ENCODE measurements at regions not wholly inside any gene's neighbourhood (a gene's known extent, or its start where the extent isn't known, plus 50 kb on each side); places are given as distances from the start of the nearest gene placed in this dataset.
"Not testable (repeated sequence)": the region's sequence is repeated elsewhere in the genome, so short reads cannot be mapped to it uniquely, and the experiment has no call there.

DNA sequence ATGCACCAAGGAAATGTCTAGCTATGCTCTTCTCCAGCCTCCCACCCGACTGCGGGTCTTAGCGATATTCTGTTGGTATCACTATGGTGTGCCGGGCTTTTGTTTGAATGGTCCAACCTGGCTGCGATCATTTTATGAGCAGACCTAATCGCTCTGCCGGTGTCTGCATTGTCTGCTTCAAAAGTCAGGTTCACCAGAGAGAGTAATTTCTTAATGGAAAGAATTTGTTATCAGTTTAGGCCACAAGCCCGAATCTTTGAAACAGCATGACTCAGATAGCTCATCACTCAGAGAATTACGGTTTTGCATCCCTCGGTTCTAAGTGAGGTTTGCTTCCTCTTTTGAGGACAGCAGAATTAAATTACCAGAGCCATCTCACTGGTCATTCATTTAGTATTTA is 521.0 kb upstream of the ARID1B start:
- H3K4me3 Mint-ChIP-seq, result no peak overlapping the region
- peaks cover 0 to 3% of the 10 kb centered on the region in 2 donors for H3K27me3 Mint-ChIP-seq
- H3K9me3 Mint-ChIP-seq, result peaks cover 3% of the 10 kb centered on the region in 2 donors
- no peak overlapping the region for H3K27ac Mint-ChIP-seq
- ATAC-seq (replicated peaks), result peak; percentile 77 to 95
- peaks cover 4 to 7% of the 10 kb centered on the region in 2 donors for H3K36me3 Mint-ChIP-seq
- no peak for DNase-seq
- H3K4me1 Mint-ChIP-seq, result peaks cover 12 to 22% of the 10 kb centered on the region in 2 donors

DNA sequence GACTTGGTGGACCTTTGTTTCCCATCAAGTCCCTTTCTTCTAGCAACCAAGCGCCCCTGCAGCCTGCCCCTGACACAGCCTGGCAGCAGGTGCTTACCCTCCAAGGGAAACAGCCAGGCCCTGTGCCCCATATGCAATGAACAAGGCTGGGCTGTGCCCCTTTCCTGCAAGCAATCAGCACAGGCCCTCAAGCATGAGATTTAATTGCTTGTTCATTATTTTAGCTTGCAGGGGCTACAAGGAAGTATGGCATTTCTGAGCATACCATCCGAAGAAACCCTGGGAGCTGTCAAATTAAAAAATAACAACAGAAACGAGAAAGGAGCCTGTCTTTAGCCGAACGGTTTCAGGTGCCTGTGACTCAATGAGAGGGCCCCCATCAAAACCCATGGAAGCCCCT is 522.9 kb upstream of the ARID1B start:
- ATAC-seq (replicated peaks) (no peak), DNase-seq (no peak)
- Mint-ChIP-seq H3K36me3 (peaks cover 4 to 10% of the 10 kb centered on the region in 2 donors), H3K27ac (no peak overlapping the region), H3K4me3 (no peak overlapping the region), H3K4me1 (peaks cover 18 to 32% of the 10 kb centered on the region in 2 donors), H3K27me3 (peaks cover 0 to 3% of the 10 kb centered on the region in 2 donors), H3K9me3 (peaks cover 5 to 6% of the 10 kb centered on the region in 2 donors)

DNA sequence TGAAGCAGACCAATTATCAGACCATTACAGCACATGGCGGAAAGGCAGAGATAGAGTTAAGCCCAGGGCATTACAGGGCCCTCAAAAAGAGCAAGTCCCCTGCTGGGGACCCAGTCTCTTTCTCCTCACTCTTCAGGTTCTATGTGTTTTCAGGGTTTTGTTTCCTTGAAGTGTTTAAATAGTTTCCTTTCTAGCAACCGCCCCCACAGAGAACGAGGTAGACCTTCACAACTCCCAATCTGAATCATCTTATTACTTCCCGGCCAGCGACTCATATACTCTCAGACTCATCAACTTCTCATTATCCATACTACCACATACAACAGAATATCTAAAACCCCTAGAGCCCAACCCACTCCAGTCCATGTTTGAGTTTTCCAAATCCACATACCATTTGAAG is 526.6 kb upstream of the ARID1B start:
- Mint-ChIP-seq H3K4me3 (no peak overlapping the region), H3K27me3 (peaks cover 0 to 3% of the 10 kb centered on the region in 2 donors), H3K4me1 (peaks cover 11 to 15% of the 10 kb centered on the region in 2 donors), H3K36me3 (peaks cover 2 to 10% of the 10 kb centered on the region in 2 donors), H3K9me3 (peaks cover 3 to 6% of the 10 kb centered on the region in 2 donors), H3K27ac (no peak overlapping the region)
- peak; percentile 86 to 94 for ATAC-seq (replicated peaks)
- DNase-seq, result peak; percentile 17

DNA sequence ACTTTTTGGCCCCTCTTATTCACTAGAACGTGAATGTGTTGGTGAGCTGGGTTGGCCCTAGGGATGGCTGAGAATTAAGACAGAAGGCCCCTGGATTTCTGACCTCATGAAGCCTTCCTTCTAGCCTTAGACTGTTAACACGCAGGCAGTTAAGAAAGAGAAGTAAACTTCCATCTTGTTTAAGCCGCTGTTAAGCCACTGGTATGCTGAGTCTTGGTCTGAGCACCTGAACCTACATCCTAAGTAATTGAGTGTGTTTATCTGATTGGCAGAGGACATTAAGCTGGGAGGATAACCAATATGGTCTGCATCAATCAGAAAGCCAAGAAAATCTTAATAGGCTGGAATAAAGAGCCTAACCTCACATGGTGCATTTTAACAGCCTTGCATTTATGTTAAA is 535.0 kb upstream of the ARID1B start:
- Mint-ChIP-seq H3K27ac (no peak overlapping the region), H3K4me1 (peaks cover 4 to 7% of the 10 kb centered on the region in 2 donors), H3K4me3 (no peak overlapping the region), H3K9me3 (no peaks in the 10 kb centered on the region), H3K27me3 (no peaks in the 10 kb centered on the region), H3K36me3 (no peaks in the 10 kb centered on the region)
- ATAC-seq (replicated peaks) (no peak), DNase-seq (no peak)

DNA sequence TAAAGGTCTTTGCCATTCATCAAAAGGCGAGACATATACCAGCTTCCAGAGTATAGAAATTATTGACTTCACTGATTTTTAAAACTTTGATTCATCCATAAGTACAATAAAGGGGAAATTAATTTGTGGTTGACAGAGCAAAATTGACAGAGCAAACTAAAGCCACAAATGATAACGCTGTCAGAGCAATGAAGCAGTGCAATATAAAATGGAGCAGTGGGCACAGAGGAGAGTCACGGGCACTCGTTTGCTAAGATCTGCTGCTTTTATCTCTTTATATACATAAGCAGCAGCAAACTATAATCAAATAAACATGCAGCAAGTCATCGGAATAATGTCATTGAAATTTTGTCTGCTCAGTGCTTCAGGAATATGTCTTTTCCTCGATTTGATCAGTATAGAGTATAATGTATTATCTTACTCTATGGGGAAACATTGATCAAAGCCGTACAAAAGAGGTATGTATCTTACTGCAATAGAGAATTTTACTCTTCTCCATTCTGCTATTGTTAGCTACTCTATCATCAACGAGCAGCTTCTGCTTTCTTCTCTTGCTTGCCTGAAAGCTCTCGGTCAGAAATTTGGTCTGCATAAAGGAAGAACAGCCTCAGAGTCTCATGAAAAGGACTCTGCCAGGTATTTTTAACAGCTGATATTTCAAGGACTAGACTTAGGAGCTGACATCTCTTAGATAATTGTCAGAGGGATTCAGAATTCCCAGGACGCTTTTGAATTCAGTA is 546.0 kb upstream of the ARID1B start:
- Mint-ChIP-seq H3K27ac (no peak overlapping the region), H3K4me3 (peak overlapping the region in 1 of 2 donors; percentile 7), H3K27me3 (peaks cover 0 to 3% of the 10 kb centered on the region in 2 donors), H3K4me1 (peaks cover 10 to 13% of the 10 kb centered on the region in 2 donors), H3K9me3 (peaks cover 0 to 5% of the 10 kb centered on the region in 2 donors), H3K36me3 (no peaks in the 10 kb centered on the region)
- DNase-seq, result no peak
- ATAC-seq (replicated peaks), result peak; percentile 34 to 38

DNA sequence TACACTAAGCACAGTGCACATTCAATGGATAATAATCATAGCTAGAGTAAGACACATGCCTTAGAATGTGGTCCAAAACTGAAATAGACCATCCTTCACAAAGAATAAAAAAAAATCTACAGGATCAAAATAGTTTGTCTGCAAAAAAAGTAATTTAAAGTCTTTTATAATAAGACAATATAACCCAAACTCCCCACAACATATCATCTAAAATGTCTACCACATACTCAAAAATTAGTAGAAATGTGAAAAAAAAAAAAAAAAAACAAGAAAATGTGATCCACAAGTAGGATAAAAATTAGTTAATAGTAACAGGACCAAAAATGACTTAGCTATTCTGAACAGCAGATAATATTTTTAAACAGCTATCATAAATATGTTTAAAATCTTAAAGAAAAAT is 557.2 kb upstream of the ARID1B start:
- no peak overlapping the region for H3K27ac Mint-ChIP-seq
- H3K4me1 Mint-ChIP-seq, result peaks cover 0 to 7% of the 10 kb centered on the region in 2 donors
- DNase-seq (no peak), ATAC-seq (replicated peaks) (no peak)
- H3K9me3 Mint-ChIP-seq, result peaks cover 6 to 13% of the 10 kb centered on the region in 2 donors
- no peaks in the 10 kb centered on the region for H3K27me3 Mint-ChIP-seq
- H3K4me3 Mint-ChIP-seq, result no peak overlapping the region
- H3K36me3 Mint-ChIP-seq, result peaks cover 6 to 8% of the 10 kb centered on the region in 2 donors

DNA sequence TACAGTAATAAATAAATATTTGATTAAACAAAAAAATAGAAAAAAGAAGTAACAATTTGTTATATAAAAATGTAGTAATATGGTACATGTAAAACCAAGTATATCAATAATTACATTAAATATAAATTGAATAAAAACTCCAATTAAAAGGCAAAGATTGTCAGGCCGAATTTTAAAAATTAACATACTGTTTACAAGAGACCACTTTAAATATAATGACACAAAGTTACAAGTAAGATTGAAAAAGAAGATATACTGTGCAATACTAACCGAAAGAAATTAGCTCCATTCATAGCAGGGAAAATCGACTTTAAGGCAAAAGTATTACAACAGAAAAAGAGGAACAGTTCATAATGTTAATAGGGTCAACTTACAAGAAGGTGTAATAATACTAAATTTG is 571.5 kb upstream of the ARID1B start:
- peaks cover 14 to 16% of the 10 kb centered on the region in 2 donors for H3K9me3 Mint-ChIP-seq
- ATAC-seq (replicated peaks) (no peak), DNase-seq (no peak)
- H3K27me3 Mint-ChIP-seq, result no peaks in the 10 kb centered on the region
- H3K4me1 Mint-ChIP-seq, result no peaks in the 10 kb centered on the region
- H3K36me3 Mint-ChIP-seq, result peaks cover 0 to 8% of the 10 kb centered on the region in 2 donors
- H3K4me3 Mint-ChIP-seq, result no peak overlapping the region
- no peak overlapping the region for H3K27ac Mint-ChIP-seq

DNA sequence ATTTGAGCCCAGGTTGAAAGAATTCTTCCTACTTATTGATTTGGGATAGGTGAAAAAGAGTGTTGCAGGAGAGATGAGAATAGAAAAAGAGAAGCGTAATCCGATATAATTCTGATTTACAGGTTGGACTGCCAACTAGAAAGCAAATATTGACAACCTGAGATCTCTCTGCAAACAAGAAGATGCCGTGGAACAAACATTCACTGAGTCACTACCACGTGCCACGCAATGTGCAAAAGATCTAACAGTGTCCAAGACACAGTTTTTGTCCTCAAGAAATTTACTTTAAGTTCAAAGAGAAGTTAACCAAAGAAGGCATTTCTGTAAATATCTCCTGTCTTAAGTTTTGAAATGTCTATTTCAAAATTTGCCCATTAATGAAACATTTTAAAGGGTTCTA is 578.0 kb upstream of the ARID1B start:
- peaks cover 9 to 10% of the 10 kb centered on the region in 2 donors for H3K4me1 Mint-ChIP-seq
- H3K27me3 Mint-ChIP-seq, result no peaks in the 10 kb centered on the region
- ATAC-seq (replicated peaks) (no peak), DNase-seq (no peak)
- no peak overlapping the region for H3K27ac Mint-ChIP-seq
- H3K9me3 Mint-ChIP-seq, result peaks cover 4 to 5% of the 10 kb centered on the region in 2 donors
- no peaks in the 10 kb centered on the region for H3K36me3 Mint-ChIP-seq
- no peak overlapping the region for H3K4me3 Mint-ChIP-seq

DNA sequence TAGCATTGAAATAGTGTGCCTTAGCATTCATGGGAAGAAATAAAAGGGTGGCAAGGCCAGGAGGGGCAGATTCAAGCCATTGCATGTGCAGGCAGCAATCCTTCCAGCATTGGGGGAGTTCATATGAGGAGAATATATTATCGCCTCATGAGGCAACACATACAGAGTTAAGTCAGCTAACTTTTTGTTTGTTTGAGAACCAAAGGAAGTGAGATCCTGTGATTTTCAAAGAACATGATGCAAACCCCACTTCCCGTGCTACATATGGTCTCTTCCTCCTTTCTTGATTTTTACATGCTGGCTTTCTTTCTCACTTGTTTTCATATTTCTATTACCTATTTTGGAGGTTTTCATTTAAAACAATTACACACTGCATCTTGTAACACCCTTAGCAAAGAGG is 579.7 kb upstream of the ARID1B start:
- Mint-ChIP-seq H3K36me3 (no peaks in the 10 kb centered on the region), H3K27ac (no peak overlapping the region), H3K9me3 (peaks cover 3 to 4% of the 10 kb centered on the region in 2 donors), H3K4me1 (peaks cover 9 to 10% of the 10 kb centered on the region in 2 donors), H3K27me3 (no peaks in the 10 kb centered on the region), H3K4me3 (no peak overlapping the region)
- no peak for DNase-seq
- ATAC-seq (replicated peaks), result no peak

DNA sequence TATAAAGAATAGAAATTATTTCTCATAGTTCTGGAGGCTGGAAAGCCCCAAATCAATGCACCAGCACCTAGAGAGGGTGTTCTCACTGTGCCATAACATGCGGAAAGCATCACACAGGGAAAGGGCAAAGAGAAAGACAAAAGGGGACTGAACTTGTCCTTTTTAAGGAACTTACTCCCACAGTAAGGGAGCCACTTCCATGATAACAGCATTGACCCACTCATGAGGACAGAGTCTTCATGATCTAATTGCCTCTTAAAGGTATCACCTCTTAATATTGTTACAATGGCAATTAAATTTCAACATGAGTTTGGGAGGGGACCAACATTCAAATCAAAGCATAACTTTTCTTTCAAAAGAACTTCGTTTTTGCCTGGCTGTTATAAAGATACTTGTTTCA is 582.2 kb upstream of the ARID1B start:
- peaks cover 14 to 15% of the 10 kb centered on the region in 2 donors for H3K4me1 Mint-ChIP-seq
- peaks cover 3 to 4% of the 10 kb centered on the region in 2 donors for H3K9me3 Mint-ChIP-seq
- H3K27ac Mint-ChIP-seq, result no peak overlapping the region
- peaks cover 0 to 3% of the 10 kb centered on the region in 2 donors for H3K36me3 Mint-ChIP-seq
- no peak overlapping the region for H3K4me3 Mint-ChIP-seq
- ATAC-seq (replicated peaks) (no peak), DNase-seq (no peak)
- H3K27me3 Mint-ChIP-seq, result no peaks in the 10 kb centered on the region

DNA sequence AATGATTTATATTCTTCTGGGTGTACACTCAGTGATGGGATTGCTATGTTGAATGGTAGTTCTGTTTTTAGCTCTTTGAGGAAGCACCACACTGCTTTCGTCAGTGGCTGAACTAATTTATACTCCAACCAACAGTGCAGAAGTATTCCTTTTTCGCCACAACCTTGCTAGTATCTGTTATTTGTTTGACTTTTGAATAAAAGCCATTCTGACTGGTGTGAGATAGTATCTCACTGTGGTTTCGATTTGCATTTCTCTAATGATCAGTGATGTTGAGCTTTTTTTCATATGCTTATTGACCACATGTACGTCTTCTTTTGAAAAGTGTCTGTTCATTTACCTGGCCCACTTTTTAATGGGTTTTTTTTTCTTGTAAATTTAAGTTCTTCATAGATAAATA is 583.8 kb upstream of the ARID1B start:
- Mint-ChIP-seq H3K27me3 (no peaks in the 10 kb centered on the region), H3K4me1 (peaks cover 15 to 17% of the 10 kb centered on the region in 2 donors), H3K27ac (no peak overlapping the region), H3K4me3 (no peak overlapping the region), H3K36me3 (peaks cover 0 to 3% of the 10 kb centered on the region in 2 donors), H3K9me3 (peaks cover 3 to 4% of the 10 kb centered on the region in 2 donors)
- ATAC-seq (replicated peaks) (no peak), DNase-seq (no peak)

DNA sequence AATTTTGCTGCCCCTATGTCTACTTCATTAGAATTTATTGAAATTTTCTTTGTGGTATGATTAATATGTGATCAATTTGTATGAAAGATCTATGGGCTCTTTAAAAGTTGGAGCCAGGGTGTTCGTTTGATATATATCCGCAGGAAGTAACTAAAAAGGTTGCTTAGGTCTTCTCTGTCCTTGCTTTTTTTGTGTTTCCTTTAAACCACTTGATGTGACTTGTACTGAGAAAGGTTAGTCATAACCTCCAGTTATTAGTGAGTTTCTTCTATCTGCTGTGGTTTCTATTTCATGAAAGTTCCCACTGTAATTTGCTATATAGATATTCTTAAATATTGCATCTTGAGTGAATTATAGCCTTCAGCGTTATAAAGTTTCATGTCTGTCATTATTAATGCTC is 585.3 kb upstream of the ARID1B start:
- ATAC-seq (replicated peaks) (peak; percentile 39 to 78), DNase-seq (no peak)
- Mint-ChIP-seq H3K4me3 (no peak overlapping the region), H3K4me1 (peaks cover 6 to 8% of the 10 kb centered on the region in 2 donors), H3K36me3 (peaks cover 0 to 3% of the 10 kb centered on the region in 2 donors), H3K27ac (no peak overlapping the region), H3K9me3 (peaks cover 3 to 4% of the 10 kb centered on the region in 2 donors), H3K27me3 (no peaks in the 10 kb centered on the region)

DNA sequence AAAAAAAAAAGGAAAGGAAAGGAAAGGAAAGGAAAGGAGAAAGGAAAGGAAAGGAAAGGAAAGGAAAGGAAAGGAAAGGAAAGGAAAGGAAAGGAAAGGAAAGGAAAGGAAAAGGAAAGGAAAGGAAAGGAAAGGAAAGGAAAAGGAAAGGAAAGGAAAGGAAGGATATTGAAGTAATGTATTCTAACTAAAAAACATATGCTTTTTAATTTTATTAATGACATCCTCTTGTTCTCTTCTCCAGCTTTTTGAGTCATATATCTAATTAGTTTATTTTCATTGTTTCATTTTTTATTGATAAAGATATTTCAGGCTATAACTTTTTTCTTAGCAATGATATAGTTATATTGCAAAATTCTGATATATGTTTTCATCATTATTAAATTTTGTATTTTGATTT is 585.8 kb upstream of the ARID1B start:
- not testable (repeated sequence) for H3K27ac Mint-ChIP-seq, H3K4me3 Mint-ChIP-seq, DNase-seq

DNA sequence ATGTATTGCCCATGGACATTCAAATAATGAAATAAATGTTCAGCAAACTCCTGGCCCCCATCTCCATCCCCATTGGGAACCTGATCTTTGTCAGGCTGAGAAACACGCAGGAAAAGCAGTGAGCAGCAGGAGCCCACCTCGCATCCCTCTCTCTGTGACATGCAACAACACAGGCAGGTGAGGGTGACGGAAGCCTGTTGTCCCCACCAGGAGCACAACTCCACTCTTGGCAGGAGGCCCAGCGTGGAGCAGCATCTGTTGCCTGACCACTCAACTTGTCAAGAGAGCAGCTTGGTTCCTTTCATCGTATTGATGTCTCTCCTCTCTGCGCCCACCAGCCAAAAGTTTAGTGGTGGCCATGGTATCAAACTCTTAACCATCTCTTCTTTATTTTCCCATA is 586.9 kb upstream of the ARID1B start:
- Mint-ChIP-seq H3K36me3 (peaks cover 0 to 3% of the 10 kb centered on the region in 2 donors), H3K4me3 (no peak overlapping the region), H3K9me3 (peaks cover 2 to 4% of the 10 kb centered on the region in 2 donors), H3K4me1 (peaks cover 6 to 8% of the 10 kb centered on the region in 2 donors), H3K27ac (no peak overlapping the region), H3K27me3 (no peaks in the 10 kb centered on the region)
- ATAC-seq (replicated peaks) (no peak), DNase-seq (no peak)

More for the DNA sequence above, 585.8 kb upstream of the ARID1B start:
- not testable (repeated sequence) for ATAC-seq (replicated peaks); H3K36me3 Mint-ChIP-seq; H3K4me1 Mint-ChIP-seq; H3K9me3 Mint-ChIP-seq; H3K27me3 Mint-ChIP-seq

DNA sequence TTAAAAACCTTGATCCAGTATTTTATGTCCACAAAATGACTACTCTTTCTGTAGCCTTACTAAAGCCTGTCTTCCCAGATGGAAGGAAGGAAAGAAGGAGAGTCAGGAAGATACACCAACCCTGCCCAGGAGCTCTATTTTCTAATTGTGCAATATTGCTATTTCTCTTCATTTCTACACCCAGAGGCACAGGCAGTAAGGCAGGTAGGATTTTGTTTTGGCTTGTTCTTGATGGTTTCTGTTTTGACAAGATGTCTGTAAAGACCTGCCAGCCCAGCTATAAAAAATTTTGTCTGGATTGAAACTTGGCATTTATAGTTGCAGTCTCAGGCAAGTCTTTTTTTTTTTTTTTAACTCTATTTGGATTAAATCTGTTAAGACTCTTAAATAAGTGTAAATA is 587.5 kb upstream of the ARID1B start:
- peaks cover 0 to 3% of the 10 kb centered on the region in 2 donors for H3K36me3 Mint-ChIP-seq
- H3K4me1 Mint-ChIP-seq, result peaks cover 6 to 8% of the 10 kb centered on the region in 2 donors
- no peak overlapping the region for H3K27ac Mint-ChIP-seq
- no peak overlapping the region for H3K4me3 Mint-ChIP-seq
- H3K9me3 Mint-ChIP-seq, result peaks cover 2 to 4% of the 10 kb centered on the region in 2 donors
- no peaks in the 10 kb centered on the region for H3K27me3 Mint-ChIP-seq
- DNase-seq (no peak), ATAC-seq (replicated peaks) (no peak)
